ENCODE measurements at regions not wholly inside any gene's neighbourhood (a gene's known extent, or its start where the extent isn't known, plus 50 kb on each side); places are given as distances from the start of the nearest gene placed in this dataset.

- no peak for TF ChIP-seq CTCF (IDR thresholded peaks at IDR 0.05; ENCODE audit: insufficient read depth, low read length)
- TF ChIP-seq POLR2AphosphoS5 (IDR thresholded peaks at IDR 0.05; ENCODE audit: low read depth): no peak
These were observed 188.3 kb downstream of the NAF1 start for GRCh38 chr4:162978398-162978797.

Data from HL-60 (cell line).